ENCODE measurements at regions not wholly inside any gene's neighbourhood (a gene's known extent, or its start where the extent isn't known, plus 50 kb on each side); places are given as distances from the start of the nearest gene placed in this dataset.

GRCh38 chr5:143673676-143674468 lies 138.1 kb upstream of the HMHB1 start:
- Histone ChIP-seq H3K9ac (replicated peaks in 1 of 4; ENCODE audit: extremely low read depth in 1 of 4, low read depth in 3 of 4, low read length in 3 of 4) (no peak overlapping the region), H2BK15ac (ENCODE audit: low read length) (no peak overlapping the region), H3K14ac (ENCODE audit: insufficient read length) (no peak overlapping the region), H4K20me1 (replicated peaks in 1 of 2; ENCODE audit: control insufficient read depth in 1 of 2, insufficient read depth in 2 of 2, low read length in 2 of 2) (no peaks in the 10 kb centered on the region), H2AFZ (ENCODE audit: low read length) (no peak overlapping the region), H4K8ac (ENCODE audit: extremely low read depth, insufficient read depth, low read length) (no peak overlapping the region), H4K91ac (replicated peaks; ENCODE audit: insufficient read length, low read length) (no peak overlapping the region), H3K9me3 (ENCODE audit: insufficient read depth in 2 of 2, low read depth in 1 of 2, low read length in 1 of 2) (no peaks in the 10 kb centered on the region; a peak in 1 of 4 replicates), H3K4me3 (ENCODE audit: extremely low read depth in 1 of 4, insufficient read depth in 2 of 4, low read depth in 3 of 4, low read length in 4 of 4) (no peak overlapping the region), H3K27me3 (replicated peaks in 1 of 4; ENCODE audit: control insufficient read depth in 3 of 4, extremely low read depth in 1 of 4, insufficient read depth in 3 of 4, low read length in 3 of 4) (no peaks in the 10 kb centered on the region), H3K23ac (ENCODE audit: insufficient read length) (no peak overlapping the region), H2BK120ac (replicated peaks; ENCODE audit: low read depth, low read length) (no peak overlapping the region), H2BK20ac (ENCODE audit: low read length) (no peak overlapping the region), H2BK5ac (ENCODE audit: low read depth, low read length) (no peak overlapping the region), H4K5ac (ENCODE audit: insufficient read length, low read depth, low read length) (no peak overlapping the region), H2BK12ac (ENCODE audit: low read depth, low read length) (no peak overlapping the region), H3K23me2 (ENCODE audit: low read depth, low read length) (no peaks in the 10 kb centered on the region), H2AK5ac (ENCODE audit: low read depth, low read length) (no peak overlapping the region), H3K27ac (ENCODE audit: low read depth, low read length) (no peak overlapping the region), H3K79me1 (ENCODE audit: low read depth, low read length) (no peaks in the 10 kb centered on the region), H3K18ac (ENCODE audit: extremely low read depth, low read length) (no peak overlapping the region), H3K4me1 (replicated peaks in 1 of 4; ENCODE audit: control insufficient read depth in 3 of 4, insufficient read depth in 4 of 4, low read length in 3 of 4) (no peaks in the 10 kb centered on the region), H3K79me2 (ENCODE audit: control insufficient read depth in 1 of 2, insufficient read depth in 2 of 2, low read length in 2 of 2) (no peaks in the 10 kb centered on the region), H3K36me3 (ENCODE audit: control insufficient read depth in 2 of 4, insufficient read depth in 4 of 4, low read length in 3 of 4) (no peaks in the 10 kb centered on the region), H3K4me2 (ENCODE audit: insufficient read depth in 1 of 2, low read depth in 2 of 2, low read length in 2 of 2) (no peak overlapping the region), H3K4ac (replicated peaks; ENCODE audit: insufficient read length, low read depth, low read length) (no peak overlapping the region), H3K56ac (replicated peaks; ENCODE audit: insufficient read length, low read depth, low read length) (no peak overlapping the region)
- ChIA-PET CTCF (ENCODE audit: partially characterized antibody) (interaction anchor here (0.6 kb wide), 1 partner anchor 8 kb away, joined by 3 read pairs; no protein-coding TSS in a partner anchor), POLR2A (ENCODE audit: partially characterized antibody) (interaction anchor here (0.6 kb wide), 1 partner anchor 56 kb away, joined by 3 read pairs; no protein-coding TSS in a partner anchor)
- DNase-seq (ENCODE audit: low read depth in 1 of 2, low spot score in 2 of 2) = no peak
- WGBS, 2 experiments (ENCODE audit: extremely low coverage in 1 of 2, insufficient coverage in 1 of 2, insufficient read length in 1 of 2, insufficient replicate concordance in 2 of 2, low coverage in 1 of 2, low lambda C conversion rate in 2 of 2, missing lambda C conversion rate in 1 of 2) = 84% methylated on average over 3 of the region's 3 CpGs; no CpG with 5 or more reads in 1 of the 2 experiments
- FAIRE-seq = no peak
- no peak for TF ChIP-seq KDM5A (IDR thresholded peaks at IDR 0.05; ENCODE audit: low read length)
- no peak for TF ChIP-seq BCL11A (IDR thresholded peaks at IDR 0.05; ENCODE audit: low read depth in 2 of 2, low read length in 2 of 2)
- TF ChIP-seq CREB1 (IDR thresholded peaks at IDR 0.05) = no peak
- TF ChIP-seq POU5F1 (IDR thresholded peaks at IDR 0.05; ENCODE audit: low read depth, low read length) = no peak
- TF ChIP-seq CBX8 (IDR thresholded peaks at IDR 0.05; ENCODE audit: borderline replicate concordance, low read depth, low read length) = no peak
- TF ChIP-seq JUND (IDR thresholded peaks at IDR 0.05; ENCODE audit: low read length) = no peak
- TF ChIP-seq BACH1 (IDR thresholded peaks at IDR 0.05; ENCODE audit: low read length) = no peak
- no peak for TF ChIP-seq RXRA (IDR thresholded peaks at IDR 0.05; ENCODE audit: insufficient read depth, low read depth, low read length)
- no peak for TF ChIP-seq TBP (IDR thresholded peaks at IDR 0.05; ENCODE audit: low read depth, low read length)
- TF ChIP-seq TAF1 (IDR thresholded peaks at IDR 0.05; ENCODE audit: low read depth, low read length) = no peak
- no peak for TF ChIP-seq CEBPB (IDR thresholded peaks at IDR 0.05; ENCODE audit: low read depth, low read length)
- no peak for TF ChIP-seq CHD2 (IDR thresholded peaks at IDR 0.05; ENCODE audit: low read length)
- no peak for TF ChIP-seq SIRT6 (IDR thresholded peaks at IDR 0.05; ENCODE audit: low read length)
- TF ChIP-seq RAD21 (IDR thresholded peaks at IDR 0.05 in 1 of 2, conservative IDR thresholded peaks at IDR 0.05 in 1 of 2; ENCODE audit: low read depth in 2 of 2, low read length in 2 of 2) = no peak
- no peak for TF ChIP-seq CBX5 (IDR thresholded peaks at IDR 0.05; ENCODE audit: low read depth, low read length)
- TF ChIP-seq POLR2A (IDR thresholded peaks at IDR 0.05; ENCODE audit: control extremely low read depth in 1 of 2, low read depth in 2 of 2, low read length in 2 of 2) = no peak
